OCI-LY7 (cell line): ENCODE measurements at regions not wholly inside any gene's neighbourhood (a gene's known extent, or its start where the extent isn't known, plus 50 kb on each side); places are given as distances from the start of the nearest gene placed in this dataset.

Experiments used
- BruUV-seq: library from RNA; stranded (reverse); fragments of 400-500 nt; replicated peaks from 2 replicates; lab custom pipeline; 2021; lab: Mats Ljungman, UMichigan
- CTCF ChIA-PET: fragments of 300-600 bp; sonication (Branson Sonifier 250); formaldehyde crosslinking; loops from one replicate; lab custom pipeline; 2022; ENCODE audit warnings: antibody characterized with exemption; ENCODE audit not compliant: unreplicated experiment; lab: Charles Lee
- POLR2A ChIA-PET: fragments of 300-600 bp; sonication (Branson Sonifier 250); formaldehyde crosslinking; loops from one replicate; lab custom pipeline; 2022; ENCODE audit warnings: antibody characterized with exemption; lab: Charles Lee
- DNase-seq: peaks from one replicate; pipeline ENCODE4 v3.0.0-alpha.2; 2015; ENCODE audit warnings: low spot score
- H2AFZ ChIP-seq: fragments of 200-600 bp; sonication (generic), shearing (Covaris generic); 2 replicates; pipeline ENCODE4 v1.6.1; 2014; ENCODE audit warnings: mild to moderate bottlenecking, antibody characterized with exemption, low read length, moderate library complexity
- H3K27ac ChIP-seq: fragments of 200-600 bp; sonication (generic); 2 replicates; pipeline ENCODE4 v1.5.1; 2014; ENCODE audit warnings: mixed run types, low read depth, mild to moderate bottlenecking, moderate library complexity, low read length, inconsistent platforms; ENCODE audit not compliant: poor library complexity, severe bottlenecking
- H3K36me3 ChIP-seq: fragments of 200-600 bp; sonication (generic); 2 replicates; pipeline ENCODE4 v1.6.1; 2014; ENCODE audit warnings: mild to moderate bottlenecking, antibody characterized with exemption, low read length, moderate library complexity, mixed read lengths; ENCODE audit not compliant: insufficient read depth
- H3K4me1 ChIP-seq: fragments of 200-600 bp; sonication (generic); 2 replicates; pipeline ENCODE4 v1.5.1; 2014; ENCODE audit warnings: mild to moderate bottlenecking, low read length; ENCODE audit not compliant: insufficient read depth, poor library complexity, severe bottlenecking
- H3K4me2 ChIP-seq: fragments of 200-600 bp; sonication (generic); 2 replicates; pipeline ENCODE4 v1.6.1; 2014; ENCODE audit warnings: mild to moderate bottlenecking, low read length
- H3K4me3 ChIP-seq: fragments of 200-600 bp; sonication (generic); 2 replicates; pipeline ENCODE4 v1.5.1; 2014; ENCODE audit warnings: mild to moderate bottlenecking, low read depth, low read length; ENCODE audit not compliant: poor library complexity, severe bottlenecking
- H3K79me2 ChIP-seq: fragments of 200-600 bp; sonication (generic); 2 replicates; pipeline ENCODE4 v1.6.1; 2016; ENCODE audit warnings: low read depth, mild to moderate bottlenecking, low read length, moderate library complexity, mixed read lengths; ENCODE audit not compliant: insufficient read depth
- H3K9me2 ChIP-seq: fragments of 200-600 bp; sonication (generic); 2 replicates; pipeline ENCODE4 v1.6.1; 2016; ENCODE audit warnings: mild to moderate bottlenecking, low read length, mixed read lengths; ENCODE audit not compliant: insufficient read depth
- H3K9me3 ChIP-seq: fragments of 200-600 bp; sonication (generic); 2 replicates; pipeline ENCODE4 v1.6.1; 2014; ENCODE audit warnings: mild to moderate bottlenecking, mixed run types, low read length, mixed read lengths
- H4K20me1 ChIP-seq: fragments of 200-600 bp; sonication (generic); 2 replicates; pipeline ENCODE4 v1.6.1; 2014; ENCODE audit warnings: mild to moderate bottlenecking, antibody characterized with exemption, low read length, moderate library complexity, mixed read lengths; ENCODE audit not compliant: insufficient read depth
- CTCF ChIP-seq: fragments of 200-600 bp; sonication (generic); conservative IDR thresholded peaks from 2 replicates; pipeline ENCODE4 v1.5.1; 2014; ENCODE audit warnings: mild to moderate bottlenecking, antibody characterized with exemption, low read length, moderate library complexity, mixed read lengths
- EZH2phosphoT487 ChIP-seq: fragments of 200-600 bp; sonication (generic); IDR thresholded peaks from 2 replicates; pipeline ENCODE4 v1.6.1; 2018; ENCODE audit warnings: low read depth, borderline replicate concordance, mild to moderate bottlenecking, mixed run types, antibody characterized with exemption, low read length, moderate library complexity, mixed read lengths
- intact Hi-C: fragments of 100-400 bp; cut with micrococcal nuclease; formaldehyde crosslinking; loops from one replicate; pipeline ENCODE4 v1.10.0; 2022; ENCODE audit not compliant: unreplicated experiment

- CTCF ChIA-PET, result no interaction called here
- no peaks in the 10 kb centered on the region for H3K36me3 ChIP-seq
- POLR2A ChIA-PET, result no interaction called here
- H3K4me1 ChIP-seq, result no peaks in the 10 kb centered on the region
- TF ChIP-seq EZH2phosphoT487 (no peak), CTCF (no peak)
- no peaks in the 10 kb centered on the region for H3K9me3 ChIP-seq
- H3K4me3 ChIP-seq, result no peak overlapping the region
- no peak overlapping the region for H3K27ac ChIP-seq
- DNase-seq, result no peak
- H3K4me2 ChIP-seq, result no peak overlapping the region
- H4K20me1 ChIP-seq, result no peaks in the 10 kb centered on the region; the same call in 1 of the 2 replicates
- H2AFZ ChIP-seq, result no peak overlapping the region
- intact Hi-C loops, result no loop called here
- H3K79me2 ChIP-seq, result no peaks in the 10 kb centered on the region
- no peaks in the 10 kb centered on the region for H3K9me2 ChIP-seq
- BruUV-seq, result no TSS peak
These were observed 222.0 kb upstream of the GAP43 start for GRCh38 chr3:115401298-115401697.

- Histone ChIP-seq H3K4me1 (no peaks in the 10 kb centered on the region), H3K9me2 (no peaks in the 10 kb centered on the region), H3K27ac (no peak overlapping the region), H4K20me1 (no peaks in the 10 kb centered on the region; the same call in 1 of the 2 replicates), H3K79me2 (no peaks in the 10 kb centered on the region), H3K4me2 (no peak overlapping the region), H3K36me3 (no peaks in the 10 kb centered on the region), H3K4me3 (no peak overlapping the region), H3K9me3 (no peaks in the 10 kb centered on the region), H2AFZ (no peak overlapping the region)
- intact Hi-C loops, result no loop called here
- ChIA-PET POLR2A (no interaction called here), CTCF (no interaction called here)
- no TSS peak for BruUV-seq
- no peak for DNase-seq
- TF ChIP-seq EZH2phosphoT487 (no peak), CTCF (no peak)
These were observed 221.3 kb upstream of the GAP43 start for GRCh38 chr3:115401851-115402501.

- no peak for TF ChIP-seq CTCF
- Histone ChIP-seq H3K9me3 (no peaks in the 10 kb centered on the region), H3K27ac (no peak overlapping the region), H3K9me2 (no peaks in the 10 kb centered on the region), H2AFZ (no peak overlapping the region), H3K4me2 (no peak overlapping the region), H3K36me3 (no peaks in the 10 kb centered on the region), H3K4me1 (no peaks in the 10 kb centered on the region), H3K4me3 (no peak overlapping the region), H3K79me2 (no peaks in the 10 kb centered on the region), H4K20me1 (no peaks in the 10 kb centered on the region; the same call in 1 of the 2 replicates)
- intact Hi-C loops, result no loop called here
- no peak for DNase-seq
- CTCF ChIA-PET, result no interaction called here
- POLR2A ChIA-PET, result no interaction called here
- no TSS peak for BruUV-seq
These were observed 220.7 kb upstream of the GAP43 start for GRCh38 chr3:115402651-115403050.
